ENCODE measurements at regions not wholly inside any gene's neighbourhood (a gene's known extent, or its start where the extent isn't known, plus 50 kb on each side); places are given as distances from the start of the nearest gene placed in this dataset.

DNA sequence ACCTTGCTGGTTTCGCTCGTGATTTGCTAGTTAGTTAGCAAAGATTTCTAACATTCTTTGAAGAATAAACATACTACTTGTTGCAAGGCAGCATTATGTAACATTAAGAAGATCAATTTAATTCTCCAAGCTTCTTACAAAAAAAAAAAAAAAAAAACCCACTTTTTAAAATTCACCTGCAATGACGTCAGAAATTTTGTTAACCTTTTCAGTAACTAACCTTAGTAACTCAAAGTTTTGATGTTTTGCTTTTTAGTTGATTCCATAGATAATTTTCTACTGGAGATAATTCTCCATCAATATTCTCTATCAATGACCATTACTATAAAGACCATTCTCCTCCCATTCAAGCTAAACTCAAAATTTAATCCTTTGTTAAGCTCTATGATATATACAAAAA lies 491.8 kb upstream of the TBL1XR1 start:
- H3K4me3 ChIP-seq (ENCODE audit: low read depth, low read length): no peak overlapping the region
- TF ChIP-seq, protein P1, sequence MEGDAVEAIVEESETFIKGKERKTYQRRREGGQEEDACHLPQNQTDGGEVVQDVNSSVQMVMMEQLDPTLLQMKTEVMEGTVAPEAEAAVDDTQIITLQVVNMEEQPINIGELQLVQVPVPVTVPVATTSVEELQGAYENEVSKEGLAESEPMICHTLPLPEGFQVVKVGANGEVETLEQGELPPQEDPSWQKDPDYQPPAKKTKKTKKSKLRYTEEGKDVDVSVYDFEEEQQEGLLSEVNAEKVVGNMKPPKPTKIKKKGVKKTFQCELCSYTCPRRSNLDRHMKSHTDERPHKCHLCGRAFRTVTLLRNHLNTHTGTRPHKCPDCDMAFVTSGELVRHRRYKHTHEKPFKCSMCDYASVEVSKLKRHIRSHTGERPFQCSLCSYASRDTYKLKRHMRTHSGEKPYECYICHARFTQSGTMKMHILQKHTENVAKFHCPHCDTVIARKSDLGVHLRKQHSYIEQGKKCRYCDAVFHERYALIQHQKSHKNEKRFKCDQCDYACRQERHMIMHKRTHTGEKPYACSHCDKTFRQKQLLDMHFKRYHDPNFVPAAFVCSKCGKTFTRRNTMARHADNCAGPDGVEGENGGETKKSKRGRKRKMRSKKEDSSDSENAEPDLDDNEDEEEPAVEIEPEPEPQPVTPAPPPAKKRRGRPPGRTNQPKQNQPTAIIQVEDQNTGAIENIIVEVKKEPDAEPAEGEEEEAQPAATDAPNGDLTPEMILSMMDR (IDR thresholded peaks at IDR 0.05; ENCODE audit: low read depth, low read length, missing control alignments): no peak
- DNase-seq (ENCODE audit: low read depth): no peak

DNA sequence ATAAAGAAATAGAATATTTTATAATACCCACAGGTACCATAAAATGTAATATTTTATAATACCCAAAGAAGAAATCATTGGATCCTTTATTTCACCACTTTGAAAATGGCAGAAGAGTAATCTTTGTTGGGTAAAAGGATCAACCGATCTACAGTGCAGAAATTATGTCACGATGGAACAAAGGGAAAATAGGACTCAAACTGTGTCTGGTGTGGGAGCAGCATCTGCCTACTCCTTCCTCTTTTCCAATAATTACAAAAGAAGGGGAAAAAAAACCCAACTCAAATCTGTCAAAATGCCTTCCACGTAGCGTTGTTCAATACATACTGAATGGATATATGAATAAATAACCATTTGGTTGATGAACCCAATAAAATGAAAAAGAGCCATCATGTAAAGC lies 492.6 kb upstream of the TBL1XR1 start:
- TF ChIP-seq, protein P1 (IDR thresholded peaks at IDR 0.05; ENCODE audit: low read depth, low read length, missing control alignments): no peak
- DNase-seq (ENCODE audit: low read depth): no peak
- no peak overlapping the region for H3K4me3 ChIP-seq (ENCODE audit: low read depth, low read length)

DNA sequence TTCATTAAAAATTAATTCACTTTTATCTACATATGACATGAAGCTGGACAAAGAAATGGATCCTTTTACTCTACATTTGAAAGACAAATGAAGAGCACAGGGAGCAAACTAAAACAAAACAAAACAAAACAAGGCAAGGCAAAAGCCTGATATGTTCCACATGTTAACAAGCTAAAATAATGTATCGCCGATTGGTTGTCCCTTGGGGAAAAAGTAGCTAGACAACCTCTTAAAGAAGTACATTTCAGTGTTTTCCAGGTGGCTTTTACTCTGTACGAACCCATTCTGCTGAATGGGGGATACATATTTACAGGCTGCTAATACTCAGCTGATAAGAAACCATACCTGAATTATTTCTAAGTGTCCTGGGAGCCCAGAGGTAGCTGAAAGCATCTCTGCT lies 493.0 kb upstream of the TBL1XR1 start:
- no peak overlapping the region for H3K4me3 ChIP-seq (ENCODE audit: low read depth, low read length)
- TF ChIP-seq, protein P1 (IDR thresholded peaks at IDR 0.05; ENCODE audit: low read depth, low read length, missing control alignments): no peak
- no peak for DNase-seq (ENCODE audit: low read depth)

DNA sequence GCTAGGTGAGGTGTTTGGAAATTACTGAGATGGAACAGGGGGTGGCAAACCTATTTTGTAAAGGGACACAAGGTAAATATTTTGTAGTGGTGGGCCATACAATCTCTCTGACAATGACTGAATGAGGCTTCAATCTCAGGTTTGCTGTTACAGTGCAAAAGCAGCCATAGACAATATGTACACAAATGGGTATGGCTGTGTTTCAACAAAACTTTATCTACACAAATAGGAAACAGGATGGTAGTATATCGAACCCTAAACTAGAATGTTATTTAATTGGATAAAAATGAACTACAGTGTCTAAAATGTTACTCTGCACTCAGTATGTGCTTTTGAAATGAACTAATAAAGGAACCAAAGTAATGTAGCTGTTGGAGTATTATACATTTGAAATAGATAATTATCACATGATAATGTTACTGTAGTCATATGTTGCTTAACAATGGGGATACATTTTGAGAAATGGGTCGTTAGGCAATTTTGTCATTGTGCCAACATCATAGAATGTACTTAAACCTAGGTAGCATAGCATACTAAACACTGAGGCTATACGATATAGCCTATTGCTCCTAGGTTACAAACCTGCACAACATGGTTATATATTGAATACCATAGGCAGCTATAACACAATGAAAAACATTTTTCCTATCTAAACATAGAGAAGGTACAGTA lies 495.2 kb upstream of the TBL1XR1 start:
- H3K4me3 ChIP-seq (ENCODE audit: low read depth, low read length): no peak overlapping the region
- TF ChIP-seq, protein P1 (IDR thresholded peaks at IDR 0.05; ENCODE audit: low read depth, low read length, missing control alignments): no peak
- DNase-seq (ENCODE audit: low read depth): no peak

DNA sequence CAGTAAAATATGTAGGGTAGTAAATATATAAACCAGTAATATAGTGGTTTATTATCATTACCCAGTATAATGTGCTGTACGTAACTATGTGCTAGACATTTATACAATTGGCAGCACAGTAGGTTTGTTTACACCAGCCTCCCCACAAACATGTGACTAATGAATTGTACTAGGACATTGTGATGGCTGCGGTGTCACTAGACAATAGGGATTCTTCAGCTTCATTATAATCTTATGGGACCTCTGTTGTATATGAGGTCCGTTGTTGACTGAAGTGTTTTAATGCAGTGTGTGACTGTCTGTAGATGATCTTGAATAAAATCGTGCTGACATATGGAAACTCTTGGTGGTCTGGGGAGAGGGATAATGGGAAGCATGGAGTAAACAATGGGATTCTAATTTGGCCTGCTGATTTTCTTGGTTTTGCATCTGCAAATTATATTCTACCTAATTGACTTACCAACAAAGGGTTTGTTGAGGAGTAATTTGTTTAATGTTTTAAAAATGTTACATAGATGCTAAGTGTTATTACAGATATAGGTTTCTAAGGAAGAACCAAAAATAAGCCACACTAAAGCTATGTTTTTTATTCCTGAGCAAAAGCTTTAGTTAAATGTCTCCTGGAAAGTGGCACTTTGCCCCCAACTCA lies 496.5 kb upstream of the TBL1XR1 start:
- TF ChIP-seq, protein P1 (IDR thresholded peaks at IDR 0.05; ENCODE audit: low read depth, low read length, missing control alignments): no peak
- H3K4me3 ChIP-seq (ENCODE audit: low read depth, low read length): no peak overlapping the region
- no peak for DNase-seq (ENCODE audit: low read depth)

DNA sequence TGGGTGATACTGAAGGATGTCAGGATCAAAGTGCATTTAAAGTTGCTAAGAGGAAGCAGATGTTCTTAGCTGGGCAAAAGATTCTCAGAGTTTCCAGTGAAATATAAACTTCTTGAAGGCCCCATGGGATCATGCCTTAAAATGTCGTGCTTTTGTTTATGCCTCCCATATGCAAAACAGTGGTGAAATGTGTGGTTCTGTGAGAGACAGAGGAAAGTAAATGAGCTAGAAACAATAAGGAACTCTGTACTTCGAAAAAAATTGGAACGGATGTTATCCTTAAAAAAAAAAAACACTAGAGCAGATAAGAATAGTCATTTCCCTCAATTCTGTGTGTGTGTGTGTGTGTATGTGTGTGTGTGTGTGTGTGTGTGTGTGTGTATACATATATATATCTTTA lies 497.0 kb upstream of the TBL1XR1 start:
- H3K4me3 ChIP-seq (ENCODE audit: low read depth, low read length): no peak overlapping the region
- no peak for DNase-seq (ENCODE audit: low read depth)
- TF ChIP-seq, protein P1 (IDR thresholded peaks at IDR 0.05; ENCODE audit: low read depth, low read length, missing control alignments): no peak

DNA sequence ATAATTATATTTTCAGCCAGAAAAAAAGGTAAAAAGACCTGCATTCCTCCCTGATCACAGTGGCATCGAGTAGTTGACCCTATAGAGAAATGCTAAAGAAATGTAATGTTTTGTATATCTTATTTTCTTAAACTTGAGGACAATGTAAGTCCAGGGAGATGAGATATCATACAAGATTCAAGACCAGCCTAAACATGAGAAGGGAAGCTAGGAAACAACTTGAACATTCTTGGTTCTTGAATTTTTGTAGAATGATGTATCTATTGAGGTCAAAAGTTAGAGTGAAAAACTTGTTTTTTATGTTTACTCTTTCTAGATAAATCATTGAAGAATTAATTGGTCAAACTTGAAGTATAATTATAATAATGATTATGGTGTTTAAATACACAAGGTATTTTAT lies 497.7 kb upstream of the TBL1XR1 start:
- H3K4me3 ChIP-seq (ENCODE audit: low read depth, low read length): no peak overlapping the region
- no peak for DNase-seq (ENCODE audit: low read depth)

More for the DNA sequence above, 497.7 kb upstream of the TBL1XR1 start:
- TF ChIP-seq, protein P1 (IDR thresholded peaks at IDR 0.05; ENCODE audit: low read depth, low read length, missing control alignments): no peak

Data from GM12864 (cell line).